ENCODE measurements at regions not wholly inside any gene's neighbourhood (a gene's known extent, or its start where the extent isn't known, plus 50 kb on each side); places are given as distances from the start of the nearest gene placed in this dataset.

DNA sequence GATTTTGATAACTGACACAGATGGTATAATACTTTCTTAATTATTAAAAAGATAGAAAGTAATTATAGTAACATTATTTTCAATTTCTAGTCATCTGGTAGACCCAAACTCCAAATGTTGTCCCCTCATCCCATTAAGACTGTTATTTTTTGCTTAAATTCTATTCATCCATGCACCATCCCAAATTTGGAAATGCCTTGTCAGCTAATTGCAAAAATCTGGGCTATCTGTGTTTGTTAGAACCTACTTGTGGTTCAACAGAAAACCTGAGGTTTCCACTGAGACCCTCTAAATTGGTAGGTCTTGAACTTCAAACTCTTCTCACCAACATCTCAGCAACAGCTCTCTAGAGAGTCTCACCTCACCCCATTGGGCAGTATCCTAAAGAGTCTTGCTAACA is 172.2 kb upstream of the ADGRL3 start:
- H3K4me1 Mint-ChIP-seq: no peaks in the 10 kb centered on the region; the same call in 2 of the 3 replicates
- H3K9me3 Mint-ChIP-seq: no peaks in the 10 kb centered on the region
- no peak overlapping the region for H3K4me3 Mint-ChIP-seq
- H3K27me3 Mint-ChIP-seq (ENCODE audit: insufficient read depth, low read depth, poor library complexity): no peaks in the 10 kb centered on the region
- Histone ChIP-seq H3K4me2 (no peak overlapping the region), H2AFZ (no peak overlapping the region), H3K9me2 (ENCODE audit: insufficient read depth) (no peaks in the 10 kb centered on the region), H3K79me2 (replicated peaks; ENCODE audit: insufficient read depth) (no peaks in the 10 kb centered on the region), H3K36me3 (ENCODE audit: insufficient read depth) (no peaks in the 10 kb centered on the region), H3K27me3 (ENCODE audit: insufficient read depth) (no peaks in the 10 kb centered on the region), H3K4me1 (ENCODE audit: insufficient read depth) (no peaks in the 10 kb centered on the region), H3K4me3 (no peak overlapping the region), H3K27ac (ENCODE audit: low read depth) (no peak overlapping the region), H3F3A (replicated peaks; ENCODE audit: low read depth) (no peaks in the 10 kb centered on the region), H4K20me1 (replicated peaks; ENCODE audit: insufficient read depth) (no peaks in the 10 kb centered on the region)
- DNase-seq (ENCODE audit: low spot score): no peak
- no peaks in the 10 kb centered on the region for H3K36me3 Mint-ChIP-seq (ENCODE audit: low read depth)
- no peak for ATAC-seq
- TF ChIP-seq EZH2 (IDR thresholded peaks at IDR 0.05; ENCODE audit: low read depth, unreplicated experiment) (no peak), POLR2AphosphoS5 (IDR thresholded peaks at IDR 0.05; ENCODE audit: low read depth) (no peak), STAT1 (IDR thresholded peaks at IDR 0.05; ENCODE audit: unreplicated experiment) (no peak)
- TF ChIP-seq, protein P1, sequence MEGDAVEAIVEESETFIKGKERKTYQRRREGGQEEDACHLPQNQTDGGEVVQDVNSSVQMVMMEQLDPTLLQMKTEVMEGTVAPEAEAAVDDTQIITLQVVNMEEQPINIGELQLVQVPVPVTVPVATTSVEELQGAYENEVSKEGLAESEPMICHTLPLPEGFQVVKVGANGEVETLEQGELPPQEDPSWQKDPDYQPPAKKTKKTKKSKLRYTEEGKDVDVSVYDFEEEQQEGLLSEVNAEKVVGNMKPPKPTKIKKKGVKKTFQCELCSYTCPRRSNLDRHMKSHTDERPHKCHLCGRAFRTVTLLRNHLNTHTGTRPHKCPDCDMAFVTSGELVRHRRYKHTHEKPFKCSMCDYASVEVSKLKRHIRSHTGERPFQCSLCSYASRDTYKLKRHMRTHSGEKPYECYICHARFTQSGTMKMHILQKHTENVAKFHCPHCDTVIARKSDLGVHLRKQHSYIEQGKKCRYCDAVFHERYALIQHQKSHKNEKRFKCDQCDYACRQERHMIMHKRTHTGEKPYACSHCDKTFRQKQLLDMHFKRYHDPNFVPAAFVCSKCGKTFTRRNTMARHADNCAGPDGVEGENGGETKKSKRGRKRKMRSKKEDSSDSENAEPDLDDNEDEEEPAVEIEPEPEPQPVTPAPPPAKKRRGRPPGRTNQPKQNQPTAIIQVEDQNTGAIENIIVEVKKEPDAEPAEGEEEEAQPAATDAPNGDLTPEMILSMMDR (conservative IDR thresholded peaks at IDR 0.05; ENCODE audit: low read depth in 2 of 2): no peak
- TF ChIP-seq, protein P2, sequence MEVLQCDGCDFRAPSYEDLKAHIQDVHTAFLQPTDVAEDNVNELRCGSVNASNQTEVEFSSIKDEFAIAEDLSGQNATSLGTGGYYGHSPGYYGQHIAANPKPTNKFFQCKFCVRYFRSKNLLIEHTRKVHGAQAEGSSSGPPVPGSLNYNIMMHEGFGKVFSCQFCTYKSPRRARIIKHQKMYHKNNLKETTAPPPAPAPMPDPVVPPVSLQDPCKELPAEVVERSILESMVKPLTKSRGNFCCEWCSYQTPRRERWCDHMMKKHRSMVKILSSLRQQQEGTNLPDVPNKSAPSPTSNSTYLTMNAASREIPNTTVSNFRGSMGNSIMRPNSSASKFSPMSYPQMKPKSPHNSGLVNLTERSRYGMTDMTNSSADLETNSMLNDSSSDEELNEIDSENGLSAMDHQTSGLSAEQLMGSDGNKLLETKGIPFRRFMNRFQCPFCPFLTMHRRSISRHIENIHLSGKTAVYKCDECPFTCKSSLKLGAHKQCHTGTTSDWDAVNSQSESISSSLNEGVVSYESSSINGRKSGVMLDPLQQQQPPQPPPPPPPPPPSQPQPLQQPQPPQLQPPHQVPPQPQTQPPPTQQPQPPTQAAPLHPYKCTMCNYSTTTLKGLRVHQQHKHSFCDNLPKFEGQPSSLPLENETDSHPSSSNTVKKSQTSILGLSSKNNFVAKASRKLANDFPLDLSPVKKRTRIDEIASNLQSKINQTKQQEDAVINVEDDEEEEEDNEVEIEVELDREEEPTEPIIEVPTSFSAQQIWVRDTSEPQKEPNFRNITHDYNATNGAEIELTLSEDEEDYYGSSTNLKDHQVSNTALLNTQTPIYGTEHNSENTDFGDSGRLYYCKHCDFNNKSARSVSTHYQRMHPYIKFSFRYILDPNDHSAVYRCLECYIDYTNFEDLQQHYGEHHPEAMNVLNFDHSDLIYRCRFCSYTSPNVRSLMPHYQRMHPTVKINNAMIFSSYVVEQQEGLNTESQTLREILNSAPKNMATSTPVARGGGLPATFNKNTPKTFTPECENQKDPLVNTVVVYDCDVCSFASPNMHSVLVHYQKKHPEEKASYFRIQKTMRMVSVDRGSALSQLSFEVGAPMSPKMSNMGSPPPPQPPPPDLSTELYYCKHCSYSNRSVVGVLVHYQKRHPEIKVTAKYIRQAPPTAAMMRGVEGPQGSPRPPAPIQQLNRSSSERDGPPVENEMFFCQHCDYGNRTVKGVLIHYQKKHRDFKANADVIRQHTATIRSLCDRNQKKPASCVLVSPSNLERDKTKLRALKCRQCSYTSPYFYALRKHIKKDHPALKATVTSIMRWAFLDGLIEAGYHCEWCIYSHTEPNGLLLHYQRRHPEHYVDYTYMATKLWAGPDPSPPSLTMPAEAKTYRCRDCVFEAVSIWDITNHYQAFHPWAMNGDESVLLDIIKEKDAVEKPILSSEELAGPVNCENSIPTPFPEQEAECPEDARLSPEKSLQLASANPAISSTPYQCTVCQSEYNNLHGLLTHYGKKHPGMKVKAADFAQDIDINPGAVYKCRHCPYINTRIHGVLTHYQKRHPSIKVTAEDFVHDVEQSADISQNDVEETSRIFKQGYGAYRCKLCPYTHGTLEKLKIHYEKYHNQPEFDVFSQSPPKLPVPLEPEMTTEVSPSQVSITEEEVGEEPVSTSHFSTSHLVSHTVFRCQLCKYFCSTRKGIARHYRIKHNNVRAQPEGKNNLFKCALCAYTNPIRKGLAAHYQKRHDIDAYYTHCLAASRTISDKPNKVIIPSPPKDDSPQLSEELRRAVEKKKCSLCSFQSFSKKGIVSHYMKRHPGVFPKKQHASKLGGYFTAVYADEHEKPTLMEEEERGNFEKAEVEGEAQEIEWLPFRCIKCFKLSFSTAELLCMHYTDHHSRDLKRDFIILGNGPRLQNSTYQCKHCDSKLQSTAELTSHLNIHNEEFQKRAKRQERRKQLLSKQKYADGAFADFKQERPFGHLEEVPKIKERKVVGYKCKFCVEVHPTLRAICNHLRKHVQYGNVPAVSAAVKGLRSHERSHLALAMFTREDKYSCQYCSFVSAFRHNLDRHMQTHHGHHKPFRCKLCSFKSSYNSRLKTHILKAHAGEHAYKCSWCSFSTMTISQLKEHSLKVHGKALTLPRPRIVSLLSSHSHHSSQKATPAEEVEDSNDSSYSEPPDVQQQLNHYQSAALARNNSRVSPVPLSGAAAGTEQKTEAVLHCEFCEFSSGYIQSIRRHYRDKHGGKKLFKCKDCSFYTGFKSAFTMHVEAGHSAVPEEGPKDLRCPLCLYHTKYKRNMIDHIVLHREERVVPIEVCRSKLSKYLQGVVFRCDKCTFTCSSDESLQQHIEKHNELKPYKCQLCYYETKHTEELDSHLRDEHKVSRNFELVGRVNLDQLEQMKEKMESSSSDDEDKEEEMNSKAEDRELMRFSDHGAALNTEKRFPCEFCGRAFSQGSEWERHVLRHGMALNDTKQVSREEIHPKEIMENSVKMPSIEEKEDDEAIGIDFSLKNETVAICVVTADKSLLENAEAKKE (CRISPR knock-in tag; IDR thresholded peaks at IDR 0.05): no peak
- TF ChIP-seq, protein P3, sequence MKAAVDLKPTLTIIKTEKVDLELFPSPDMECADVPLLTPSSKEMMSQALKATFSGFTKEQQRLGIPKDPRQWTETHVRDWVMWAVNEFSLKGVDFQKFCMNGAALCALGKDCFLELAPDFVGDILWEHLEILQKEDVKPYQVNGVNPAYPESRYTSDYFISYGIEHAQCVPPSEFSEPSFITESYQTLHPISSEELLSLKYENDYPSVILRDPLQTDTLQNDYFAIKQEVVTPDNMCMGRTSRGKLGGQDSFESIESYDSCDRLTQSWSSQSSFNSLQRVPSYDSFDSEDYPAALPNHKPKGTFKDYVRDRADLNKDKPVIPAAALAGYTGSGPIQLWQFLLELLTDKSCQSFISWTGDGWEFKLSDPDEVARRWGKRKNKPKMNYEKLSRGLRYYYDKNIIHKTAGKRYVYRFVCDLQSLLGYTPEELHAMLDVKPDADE (IDR thresholded peaks at IDR 0.05): no peak
- no peak overlapping the region for H3K27ac Mint-ChIP-seq
